Cardiac muscle cell (in vitro differentiated cells and primary cell): ENCODE measurements at regions not wholly inside any gene's neighbourhood (a gene's known extent, or its start where the extent isn't known, plus 50 kb on each side); places are given as distances from the start of the nearest gene placed in this dataset.

ENCODE experiments used
- DNase-seq, 2 donors: peaks; one replicate each; pipeline versions ENCODE4 v3.0.0 to v3.0.0-alpha.2; 2010 to 2017; ENCODE audit warnings: low read depth in 1 of 2, low spot score in 1 of 2
- H3K27ac ChIP-seq: fragments of 200-600 bp; sonication (generic); 2 replicates; pipeline ENCODE4 v1.5.1; 2016
- H3K27me3 ChIP-seq: fragments of 200-600 bp; sonication (generic); 2 replicates; pipeline ENCODE4 v1.6.0; 2016; ENCODE audit warnings: control low read depth
- H3K36me3 ChIP-seq: fragments of 200-600 bp; sonication (generic); 2 replicates; pipeline ENCODE4 v1.5.1; 2016; ENCODE audit warnings: control low read depth
- H3K4me1 ChIP-seq: fragments of 200-600 bp; sonication (generic); 2 replicates; pipeline ENCODE4 v1.8.1; 2017; ENCODE audit warnings: low read depth, mild to moderate bottlenecking, mixed run types
- H3K4me3 ChIP-seq: fragments of 200-600 bp; sonication (generic); 2 replicates; pipeline ENCODE4 v1.5.1; 2016; ENCODE audit warnings: mild to moderate bottlenecking
- H3K9me3 ChIP-seq: fragments of 200-600 bp; sonication (generic); 2 replicates; pipeline ENCODE4 v1.5.1; 2017; ENCODE audit warnings: low read depth, mild to moderate bottlenecking, control low read depth
- CTCF ChIP-seq: IDR thresholded peaks from 2 replicates; pipeline ENCODE4 v1.5.1; 2012; ENCODE audit warnings: low read depth, mild to moderate bottlenecking, low read length

- no peaks in the 10 kb centered on the region for H3K27me3 ChIP-seq
- H3K9me3 ChIP-seq, result no peaks in the 10 kb centered on the region
- H3K4me1 ChIP-seq, result no peaks in the 10 kb centered on the region
- no peak for DNase-seq
- H3K4me3 ChIP-seq, result no peak overlapping the region
- no peak for TF ChIP-seq CTCF
- H3K36me3 ChIP-seq, result no peaks in the 10 kb centered on the region
- no peak overlapping the region for H3K27ac ChIP-seq
Measured at GRCh38 chr1:187773168-187773567, 944.4 kb downstream of the PLA2G4A start.

DNA sequence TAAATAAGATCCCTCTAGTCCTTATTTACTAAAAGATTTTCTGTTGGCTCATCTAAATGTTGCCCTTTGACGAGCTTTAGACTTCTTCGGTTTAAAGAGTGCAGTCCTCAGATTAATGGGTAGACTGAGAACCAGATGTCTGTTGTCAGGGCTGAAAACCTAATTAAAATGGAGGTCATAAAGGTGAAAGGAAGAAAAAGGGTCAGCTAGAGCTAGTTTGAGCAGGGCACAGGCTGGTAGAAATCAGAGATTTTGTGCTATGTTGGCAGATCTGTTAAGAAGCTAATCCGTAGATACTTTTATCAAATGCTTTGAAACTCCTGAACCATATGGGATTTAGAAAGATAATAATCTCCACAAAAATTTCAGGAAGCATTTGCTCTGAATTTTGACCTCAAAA is 959.0 kb downstream of the PLA2G4A start:
- Histone ChIP-seq H3K36me3 (no peaks in the 10 kb centered on the region), H3K27ac (no peak overlapping the region), H3K4me3 (no peak overlapping the region), H3K27me3 (no peaks in the 10 kb centered on the region), H3K9me3 (no peaks in the 10 kb centered on the region), H3K4me1 (peaks cover 6% of the 10 kb centered on the region)
- DNase-seq, result no peak
- no peak for TF ChIP-seq CTCF

GRCh38 chr1:187788718-187789117 is 960.0 kb downstream of the PLA2G4A start:
- TF ChIP-seq CTCF, result no peak
- H3K4me3 ChIP-seq, result no peak overlapping the region
- no peaks in the 10 kb centered on the region for H3K36me3 ChIP-seq
- H3K4me1 ChIP-seq, result no peaks in the 10 kb centered on the region
- no peak overlapping the region for H3K27ac ChIP-seq
- no peaks in the 10 kb centered on the region for H3K9me3 ChIP-seq
- no peak for DNase-seq
- no peaks in the 10 kb centered on the region for H3K27me3 ChIP-seq

DNA sequence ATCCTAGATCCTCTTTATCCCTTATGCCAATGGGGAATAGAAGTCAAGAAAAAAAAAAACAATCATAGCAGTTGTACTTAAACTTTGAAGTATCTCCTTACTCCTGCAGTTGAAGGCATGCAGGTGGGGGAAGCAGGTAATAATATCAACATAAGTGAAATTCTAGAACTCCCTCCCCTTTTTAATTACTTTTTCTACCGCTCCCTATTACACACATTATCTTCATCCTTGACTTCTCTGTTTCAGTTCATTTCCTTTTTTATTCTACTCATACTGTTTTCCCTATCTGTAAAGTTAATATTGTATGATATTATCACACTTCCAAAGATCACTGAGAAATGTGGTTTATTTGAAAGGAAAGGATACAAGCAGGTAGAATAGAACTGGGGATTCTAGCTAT is 962.0 kb downstream of the PLA2G4A start:
- H3K36me3 ChIP-seq, result no peaks in the 10 kb centered on the region
- H3K4me3 ChIP-seq, result no peak overlapping the region
- no peaks in the 10 kb centered on the region for H3K9me3 ChIP-seq
- DNase-seq, result no peak
- no peak overlapping the region for H3K27ac ChIP-seq
- TF ChIP-seq CTCF, result no peak
- no peaks in the 10 kb centered on the region for H3K4me1 ChIP-seq
- H3K27me3 ChIP-seq, result no peaks in the 10 kb centered on the region

DNA sequence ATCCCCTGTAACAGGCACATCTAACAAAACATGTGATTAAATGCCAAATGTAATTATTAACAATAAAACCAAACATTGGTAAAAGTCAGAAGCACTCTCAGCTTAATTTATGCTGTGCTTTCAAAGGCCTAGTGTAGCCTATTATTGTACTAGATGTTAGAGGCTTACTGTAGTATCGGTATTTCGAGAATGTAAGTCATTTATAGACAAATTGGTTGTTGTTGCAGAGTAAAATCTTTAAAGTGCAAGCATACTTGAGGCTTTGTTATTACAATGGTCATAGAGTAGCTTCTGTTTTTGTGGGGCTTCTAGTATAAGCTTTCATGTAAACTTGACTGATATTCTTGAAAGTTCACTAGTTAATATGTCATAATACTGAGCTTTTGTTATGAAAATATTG is 965.8 kb downstream of the PLA2G4A start:
- DNase-seq, result no peak
- Histone ChIP-seq H3K9me3 (no peaks in the 10 kb centered on the region), H3K36me3 (no peaks in the 10 kb centered on the region), H3K27ac (no peak overlapping the region), H3K27me3 (no peaks in the 10 kb centered on the region), H3K4me3 (no peak overlapping the region), H3K4me1 (no peaks in the 10 kb centered on the region)
- TF ChIP-seq CTCF, result no peak

GRCh38 chr1:187809549-187809948 is 980.8 kb downstream of the PLA2G4A start:
- TF ChIP-seq CTCF, result no peak
- Histone ChIP-seq H3K27me3 (no peaks in the 10 kb centered on the region), H3K27ac (no peak overlapping the region), H3K4me3 (no peak overlapping the region), H3K4me1 (no peaks in the 10 kb centered on the region), H3K36me3 (no peaks in the 10 kb centered on the region), H3K9me3 (no peaks in the 10 kb centered on the region)
- DNase-seq, result no peak
